CD4-positive, alpha-beta T cell treated with Interleukin-17A for 1 hour (primary cell): ENCODE measurements at regions not wholly inside any gene's neighbourhood (a gene's known extent, or its start where the extent isn't known, plus 50 kb on each side); places are given as distances from the start of the nearest gene placed in this dataset.

ENCODE experiments used
- DNase-seq: peaks from one replicate; pipeline ENCODE4 v3.0.0-alpha.2; 2020

DNA sequence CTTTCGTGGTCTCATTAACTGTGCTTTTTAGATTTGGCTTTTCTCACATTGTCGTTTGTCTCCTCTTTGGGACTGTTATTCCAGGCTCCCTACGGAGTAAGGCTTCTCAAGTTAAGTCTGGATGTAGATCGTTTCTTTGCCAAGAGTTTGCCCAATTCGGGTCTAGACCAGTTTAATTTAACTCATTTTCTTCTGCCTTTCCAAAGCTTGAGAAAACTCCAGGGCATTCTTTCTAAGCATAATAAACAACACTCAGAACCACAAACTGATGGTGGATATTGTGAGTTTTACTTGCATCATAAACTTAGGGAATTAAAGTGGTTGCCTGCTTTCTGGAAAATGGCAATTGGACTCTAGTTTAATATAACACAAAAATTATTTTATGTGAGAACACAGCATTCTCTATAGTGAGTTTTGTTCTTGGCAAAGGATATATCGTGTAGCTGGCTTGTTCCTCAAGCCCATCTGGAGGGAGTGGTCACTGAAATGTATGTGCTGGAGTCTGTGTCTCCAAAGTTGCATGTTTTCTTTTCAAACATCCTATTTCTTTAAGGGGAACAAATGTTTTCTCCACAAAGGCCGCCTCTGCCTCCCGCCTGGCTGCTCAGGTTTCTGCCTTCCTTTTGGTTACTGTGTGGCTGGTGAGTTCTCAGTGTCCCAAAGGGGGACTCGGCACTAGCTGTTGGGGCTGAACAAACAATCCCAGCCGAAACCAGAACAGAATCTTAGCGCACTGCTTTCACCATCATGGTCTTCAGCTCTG, 211.3 kb upstream of the FBN2 start:
- no peak for DNase-seq

DNA sequence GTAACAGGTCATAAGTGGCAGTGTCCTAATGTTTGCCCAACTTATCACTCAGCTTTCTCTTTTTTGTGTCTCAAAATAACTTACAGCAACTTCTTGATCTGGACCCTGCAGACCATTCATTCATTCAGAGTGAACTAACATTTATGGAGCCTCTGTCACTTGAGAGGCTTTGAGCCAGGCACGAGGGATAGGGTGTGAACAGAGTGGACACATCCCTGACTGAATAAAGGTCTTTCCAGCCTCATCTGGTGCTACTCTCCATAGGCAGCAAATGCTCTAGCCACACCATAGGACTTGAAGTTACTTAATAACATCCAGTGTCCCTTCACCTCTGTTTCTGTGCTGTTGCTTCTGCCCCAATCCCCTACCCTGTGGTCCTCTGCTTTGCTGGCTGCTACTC, 212.1 kb upstream of the FBN2 start:
- no peak for DNase-seq

DNA sequence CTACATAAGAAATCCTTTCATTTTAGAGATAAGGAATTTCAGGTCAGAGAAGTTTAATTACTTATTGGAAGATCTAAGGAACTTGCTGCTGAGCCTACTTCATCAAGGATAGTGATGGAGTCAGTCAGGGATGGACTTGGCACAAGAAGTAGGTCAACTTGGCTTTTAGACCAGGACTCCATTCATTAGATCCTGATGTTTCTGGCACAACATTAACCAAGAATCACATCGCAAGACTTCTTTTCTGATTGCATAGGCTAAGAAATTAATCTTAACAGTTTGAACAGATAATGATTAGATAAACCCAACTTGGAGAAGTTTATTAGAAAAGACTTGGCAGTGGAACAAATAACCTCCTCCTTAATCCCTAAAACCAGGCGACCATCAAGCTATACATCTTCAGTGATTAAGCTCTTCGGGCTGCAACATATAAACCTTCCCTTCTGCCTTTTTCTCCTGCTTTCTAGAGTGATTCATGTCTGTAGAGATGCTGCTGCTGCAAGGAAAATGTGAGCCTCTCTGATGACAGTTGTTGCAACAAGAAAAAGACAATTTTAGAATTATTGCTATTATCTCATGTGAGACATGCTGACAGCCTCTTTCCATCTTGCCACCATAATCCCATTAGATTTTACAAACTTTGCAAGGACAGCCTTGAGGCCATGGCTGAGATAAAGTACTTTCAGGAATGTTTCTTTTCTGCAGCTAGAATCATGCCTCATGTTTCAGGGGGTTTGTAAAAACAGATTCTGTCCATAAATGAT, 207.9 kb upstream of the SLC27A6 start:
- DNase-seq, result no peak

DNA sequence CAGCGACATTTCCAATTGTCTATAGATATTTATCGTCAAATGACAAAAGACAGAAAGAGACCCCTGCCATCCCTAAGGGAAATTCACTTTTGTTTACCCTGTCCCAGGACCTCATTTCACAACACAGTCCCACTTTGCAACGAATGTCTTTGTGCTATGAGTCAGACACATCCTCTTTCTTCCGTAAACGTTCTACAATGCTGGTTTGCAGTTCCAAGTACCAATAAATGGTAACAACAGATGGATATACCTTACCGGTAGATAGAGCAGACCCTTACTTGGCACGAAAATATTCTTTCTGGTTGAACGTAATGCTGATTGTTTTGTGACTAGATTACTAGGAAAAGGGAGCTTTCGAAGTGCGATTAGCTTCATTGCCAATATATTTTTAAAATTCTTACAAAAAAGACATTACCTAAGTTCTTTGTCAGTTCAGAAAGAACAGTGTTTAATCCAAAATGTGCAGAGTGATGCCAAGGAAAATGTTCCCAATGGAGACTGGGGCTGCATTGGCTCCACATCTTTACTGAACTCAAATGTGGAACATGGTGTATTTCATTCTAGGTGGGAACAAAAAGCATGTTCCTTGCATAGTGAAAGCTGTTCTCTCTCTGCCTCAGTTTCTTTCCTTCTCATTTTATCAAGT, 202.5 kb upstream of the SLC27A6 start:
- DNase-seq, result no peak

DNA sequence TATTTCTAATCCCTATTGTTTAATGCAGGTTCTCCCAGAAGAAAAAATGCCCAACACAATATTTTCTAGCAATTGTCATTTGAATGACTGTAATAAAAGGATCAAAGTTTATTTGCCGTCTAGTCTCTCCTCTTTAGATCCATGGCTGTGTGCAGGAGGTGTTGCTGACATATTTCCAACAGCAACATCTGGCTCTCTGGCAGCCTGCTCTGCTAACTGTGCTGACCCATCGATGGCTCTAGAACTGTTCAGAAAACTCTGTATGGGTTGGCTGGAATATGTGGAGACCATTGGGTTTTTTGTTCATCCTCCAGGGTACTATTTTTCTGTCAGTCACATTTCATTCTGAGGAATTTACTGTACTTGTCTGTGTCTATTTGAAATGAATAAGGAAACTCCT, 202.0 kb upstream of the SLC27A6 start:
- no peak for DNase-seq

DNA sequence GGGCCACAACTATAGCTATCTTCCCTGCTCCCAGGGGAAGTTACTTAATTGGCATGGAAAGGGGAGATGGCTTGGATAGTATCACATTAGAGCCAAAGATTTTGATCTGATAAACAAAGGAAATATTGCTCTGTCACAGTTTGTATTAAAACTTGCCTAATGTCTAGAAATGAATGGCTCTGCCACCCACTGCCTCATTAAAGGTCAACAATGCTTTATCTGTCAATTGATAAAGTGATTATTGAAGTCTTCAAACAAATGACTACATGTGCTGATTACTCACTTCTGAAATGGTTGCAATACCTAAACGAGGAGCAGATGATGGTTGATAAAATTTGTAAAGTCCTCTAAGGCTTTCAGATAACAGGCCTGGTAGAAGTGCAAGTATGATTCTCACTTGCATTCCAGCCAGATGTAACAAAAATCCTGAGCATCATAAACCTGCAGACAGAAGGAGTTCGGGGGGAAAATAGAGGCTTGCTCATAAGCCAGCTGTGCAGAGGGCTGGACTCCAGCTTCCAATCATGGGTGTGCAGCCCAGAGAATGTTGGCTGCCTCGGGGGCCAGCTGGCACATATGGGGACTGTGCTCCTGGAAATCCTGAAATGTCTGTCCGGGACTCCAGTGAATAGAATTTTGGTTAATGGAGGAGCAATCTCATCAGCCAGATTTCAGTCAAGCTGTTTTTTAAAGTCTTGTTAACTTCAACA, 200.5 kb upstream of the SLC27A6 start:
- DNase-seq, result no peak

DNA sequence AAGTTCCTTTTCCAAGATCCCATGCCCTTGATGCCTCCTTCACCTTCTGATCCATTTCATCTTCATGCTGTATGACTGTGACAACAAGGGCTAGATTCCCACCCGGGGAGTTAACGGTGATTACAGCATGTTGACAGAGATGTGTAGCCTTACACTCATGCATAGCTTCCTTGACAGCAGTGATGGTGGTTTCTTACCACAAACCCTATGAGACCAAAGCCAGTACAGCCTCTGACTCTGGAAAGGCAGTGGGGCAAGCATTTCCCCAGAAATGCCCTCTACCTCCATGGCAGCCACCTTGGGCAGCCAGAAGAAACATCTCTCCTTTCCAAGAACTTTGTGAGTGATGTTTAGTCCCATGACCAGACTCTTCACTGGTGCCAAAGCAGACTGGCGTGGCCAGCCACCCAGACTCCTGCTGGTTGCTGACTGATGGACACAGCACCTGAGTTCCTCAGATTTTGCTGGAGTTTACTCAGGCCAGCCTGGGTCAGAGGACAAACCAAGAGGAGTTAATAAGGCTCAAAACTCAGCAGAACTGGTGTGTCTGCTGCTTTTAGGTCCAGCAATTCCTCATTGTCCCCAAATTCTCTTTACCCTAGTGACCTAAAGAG, 199.7 kb upstream of the SLC27A6 start:
- no peak for DNase-seq

DNA sequence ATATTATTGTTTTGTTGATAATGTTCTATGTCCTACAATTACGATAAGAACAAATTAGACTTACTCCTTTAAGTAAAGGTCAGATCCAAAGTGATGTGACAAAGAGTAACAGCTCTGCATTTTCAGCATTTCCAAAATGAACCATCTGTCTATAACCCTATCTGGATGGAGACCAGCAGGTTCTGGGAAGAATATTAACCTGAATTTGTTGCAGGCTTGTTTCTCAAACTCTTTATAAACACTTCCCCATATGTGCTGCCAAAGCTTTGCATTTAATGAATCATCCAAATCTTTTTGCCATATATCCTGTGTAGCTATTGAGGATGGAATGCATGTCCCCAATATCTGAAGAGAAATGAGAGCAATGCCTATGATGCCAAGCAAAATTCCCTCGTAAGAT, 198.9 kb upstream of the SLC27A6 start:
- DNase-seq, result no peak

DNA sequence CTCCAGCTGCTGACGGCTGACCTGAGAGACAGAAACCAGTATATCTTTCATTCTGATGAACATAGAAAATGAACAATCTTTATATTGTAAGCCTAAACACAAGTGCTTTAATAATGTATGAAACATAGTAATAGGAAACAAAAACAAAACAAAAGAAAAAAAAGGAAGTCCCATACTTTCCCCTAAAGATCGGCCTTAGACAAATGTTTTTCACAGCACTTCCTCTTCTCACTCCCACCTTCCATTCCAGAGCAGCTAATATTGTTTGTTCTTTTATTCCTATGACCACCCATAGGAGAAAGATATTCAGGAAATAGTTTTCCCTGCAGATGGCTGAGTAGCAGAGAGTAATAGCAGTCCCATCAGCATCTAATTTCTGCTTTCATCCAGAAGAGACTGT, 194.4 kb upstream of the SLC27A6 start:
- no peak for DNase-seq

DNA sequence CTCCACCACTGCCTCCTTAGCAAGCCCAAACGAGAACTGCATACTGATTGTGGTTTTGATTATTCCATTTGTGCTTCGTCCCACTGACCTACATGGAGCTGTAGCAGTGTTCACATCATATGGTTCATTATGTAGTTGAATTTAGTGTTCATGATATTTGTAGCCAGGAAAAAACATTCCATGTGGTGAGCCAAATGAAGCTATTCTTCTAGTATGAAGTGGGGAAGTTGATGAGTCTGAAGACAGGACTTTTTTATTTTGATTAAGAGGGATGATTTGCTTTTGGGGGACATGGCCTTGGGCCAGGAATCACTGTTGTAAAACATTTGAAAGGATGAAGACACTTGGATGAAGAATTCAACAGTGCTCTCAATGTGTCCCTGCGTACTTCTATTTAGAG, 192.9 kb upstream of the SLC27A6 start:
- DNase-seq, result no peak

DNA sequence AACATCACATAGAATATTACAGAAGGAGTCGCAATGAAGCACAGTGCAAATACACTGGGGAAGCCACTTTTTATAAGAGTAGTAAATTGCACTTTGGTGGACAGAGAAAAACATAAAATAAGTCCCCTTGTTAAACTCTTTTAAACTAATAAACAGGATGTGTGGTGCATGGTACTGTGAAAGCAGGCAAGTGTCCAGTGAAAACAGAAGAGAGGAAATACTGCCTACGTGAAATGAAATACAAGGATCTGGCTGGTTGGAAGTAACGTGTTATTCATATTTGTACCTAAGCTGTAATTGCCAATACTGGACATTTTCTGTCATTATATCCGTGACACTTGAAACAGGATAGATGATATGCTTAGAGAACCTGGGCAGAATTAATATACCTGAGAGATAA, 191.9 kb upstream of the SLC27A6 start:
- no peak for DNase-seq

DNA sequence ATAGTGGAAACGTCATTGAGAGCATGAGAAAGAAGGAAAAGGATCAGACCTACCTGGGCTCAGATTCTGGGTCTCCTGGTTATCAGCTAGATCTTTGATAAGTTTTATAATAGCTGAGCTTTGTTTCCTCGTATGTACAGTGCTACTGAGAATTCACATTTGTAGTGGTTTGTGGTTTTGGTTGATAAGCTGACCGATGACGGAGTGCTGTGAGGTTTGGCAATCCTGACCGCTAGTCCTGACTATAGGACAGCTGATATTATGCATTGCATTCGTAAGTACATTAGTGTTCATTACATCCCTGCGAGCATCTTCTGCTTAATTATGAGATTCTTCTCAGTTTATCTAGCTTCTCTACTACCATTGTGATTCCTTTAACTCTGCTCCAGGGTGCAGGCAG, 190.7 kb upstream of the SLC27A6 start:
- no peak for DNase-seq

DNA sequence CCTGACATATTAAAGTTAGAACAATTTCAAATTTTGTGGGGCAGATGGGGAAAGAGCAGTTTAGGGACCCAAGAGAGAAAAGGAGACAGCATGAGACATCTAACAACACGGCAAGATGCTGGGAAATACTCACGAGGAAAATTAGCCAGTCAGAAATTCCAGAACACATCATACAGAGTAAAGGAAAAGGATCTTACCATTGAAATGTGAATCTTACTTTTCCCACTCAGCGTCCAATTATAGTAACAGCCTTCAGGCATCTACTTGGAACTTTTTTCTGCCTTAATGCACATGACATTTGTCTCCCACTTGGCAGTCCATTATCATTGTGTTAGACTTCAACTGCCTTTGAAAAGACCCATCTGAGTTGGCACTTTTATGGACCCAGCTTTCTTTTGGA, 189.7 kb upstream of the SLC27A6 start:
- DNase-seq, result no peak

DNA sequence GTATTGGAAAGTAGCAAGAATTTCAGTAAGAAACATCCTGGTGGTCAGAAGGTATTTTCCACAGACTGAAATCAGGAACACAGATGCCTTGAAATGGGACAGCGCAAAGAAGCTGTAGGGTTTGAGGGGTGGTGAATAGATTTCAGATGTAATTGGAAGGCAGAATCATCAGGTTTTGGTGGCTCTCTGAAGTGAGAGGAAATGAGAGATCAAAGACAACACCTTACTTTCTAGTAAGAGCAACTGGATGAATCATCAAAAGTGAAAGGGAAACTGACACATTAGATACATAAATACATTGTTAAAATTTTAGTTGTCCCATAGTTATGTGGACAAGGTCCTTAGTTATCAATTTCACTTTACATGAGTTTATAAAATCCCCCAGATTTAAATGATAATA, 188.2 kb upstream of the SLC27A6 start:
- DNase-seq, result peak; percentile 24

DNA sequence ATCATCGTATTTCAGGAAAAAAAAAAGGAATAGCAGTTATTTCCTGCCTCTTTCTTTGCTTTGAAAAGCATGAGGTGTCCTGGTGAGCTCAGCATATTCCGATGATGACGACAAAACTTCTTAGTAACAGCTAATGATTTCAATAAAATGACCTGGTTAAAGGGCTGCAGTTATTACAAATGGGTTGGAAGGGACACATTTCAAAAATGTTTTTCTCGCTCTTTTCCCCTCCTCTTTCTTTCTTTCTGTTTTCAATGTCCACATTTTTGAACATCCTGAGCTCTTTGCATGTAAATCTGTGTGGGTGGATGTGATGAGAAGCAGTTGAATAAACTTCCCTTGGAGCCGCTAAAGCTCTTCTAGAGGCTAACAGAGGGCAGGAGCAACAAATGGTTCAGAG, 186.8 kb upstream of the SLC27A6 start:
- no peak for DNase-seq

DNA sequence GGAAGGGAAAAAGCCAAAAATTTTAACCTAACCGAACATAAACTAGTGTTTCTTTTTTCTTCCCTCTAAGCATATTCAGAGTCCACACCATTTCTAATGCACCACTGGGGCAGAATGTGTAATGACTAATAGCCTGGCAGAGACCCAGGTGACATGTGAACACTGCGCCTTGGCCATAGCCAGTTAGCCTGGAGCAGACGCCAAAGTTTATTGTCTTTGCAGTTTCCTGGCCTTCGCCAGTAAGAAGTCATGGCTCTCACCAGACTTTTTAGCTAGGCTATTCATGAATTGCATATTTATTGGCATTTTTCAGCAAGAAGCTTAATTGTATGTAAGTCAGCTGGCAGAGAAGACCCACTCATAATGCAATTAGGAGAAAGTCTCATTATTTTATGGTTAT, 182.8 kb upstream of the SLC27A6 start:
- DNase-seq, result no peak

DNA sequence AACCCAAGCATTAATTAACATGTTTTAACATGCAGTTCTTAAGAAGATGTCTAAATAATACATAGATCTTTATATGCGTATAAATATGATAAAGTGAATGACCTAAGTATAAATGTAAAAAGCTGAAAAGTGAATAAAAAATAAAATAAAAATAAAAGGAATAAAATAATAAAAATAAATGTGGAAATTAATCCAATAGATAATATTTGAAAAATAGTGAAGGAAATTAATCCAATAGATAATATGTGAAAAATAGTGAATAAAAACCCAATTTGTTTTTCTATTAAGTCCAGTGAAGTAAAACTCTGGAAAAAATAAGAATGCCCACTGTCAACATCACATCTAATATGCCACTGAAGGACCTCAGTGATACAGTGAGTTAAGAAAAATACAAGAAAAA, 180.6 kb upstream of the SLC27A6 start:
- DNase-seq, result no peak

DNA sequence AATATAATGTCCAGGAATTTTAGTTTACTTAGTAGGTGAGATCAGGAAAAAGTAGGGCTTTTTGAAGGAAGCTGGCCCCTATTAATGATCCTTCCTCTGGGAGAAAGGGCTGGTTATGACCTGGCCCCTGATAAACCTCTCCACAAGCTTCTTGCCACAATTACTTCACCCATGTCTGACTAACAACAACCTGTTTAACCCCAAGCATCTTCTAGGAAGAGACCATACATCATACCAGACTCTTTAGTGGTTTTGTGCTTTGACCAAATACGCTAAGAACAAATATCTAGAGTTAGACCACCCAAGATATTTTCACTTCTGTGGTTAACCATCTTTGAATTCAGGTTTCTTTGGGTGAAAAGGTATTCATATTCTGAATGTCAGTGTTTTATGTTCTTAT, 174.0 kb upstream of the SLC27A6 start:
- DNase-seq, result no peak

DNA sequence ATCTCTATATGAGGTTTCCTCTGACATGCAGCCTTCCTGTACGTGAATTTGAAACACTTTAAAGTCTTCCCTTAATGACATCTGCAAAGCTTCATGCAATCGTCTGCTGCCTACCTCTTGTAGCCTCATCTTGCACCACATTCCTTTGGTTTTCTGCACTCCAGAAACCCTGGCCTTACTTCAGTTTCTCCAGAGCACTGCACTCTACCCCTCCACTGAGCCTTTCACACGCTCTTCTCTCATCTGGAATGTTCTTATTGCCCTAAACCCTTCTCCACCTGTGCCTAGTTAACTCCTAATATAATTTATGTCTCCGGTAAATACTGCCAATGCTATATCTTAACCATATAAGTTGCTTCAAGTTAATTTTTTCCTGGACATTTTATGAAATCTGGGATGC, 168.8 kb upstream of the SLC27A6 start:
- DNase-seq, result no peak

DNA sequence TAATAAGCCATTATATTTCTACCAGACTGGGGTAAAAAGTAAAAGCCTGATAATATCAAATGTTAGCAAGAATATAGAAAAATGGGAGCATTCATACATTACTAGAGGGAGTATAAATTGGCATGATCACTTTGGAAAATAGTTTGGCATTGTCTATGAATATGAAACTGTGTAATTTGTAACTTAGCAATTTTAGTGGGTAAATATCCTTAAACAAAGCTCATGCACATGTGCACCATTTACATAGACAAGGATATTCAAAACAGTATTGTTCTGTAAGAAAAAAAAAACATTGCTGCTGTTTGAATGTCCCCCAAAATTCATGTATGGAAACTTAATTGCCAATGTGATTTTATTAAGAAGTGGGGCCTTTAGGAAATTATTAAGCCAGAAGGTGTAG, 166.4 kb upstream of the SLC27A6 start:
- no peak for DNase-seq

DNA sequence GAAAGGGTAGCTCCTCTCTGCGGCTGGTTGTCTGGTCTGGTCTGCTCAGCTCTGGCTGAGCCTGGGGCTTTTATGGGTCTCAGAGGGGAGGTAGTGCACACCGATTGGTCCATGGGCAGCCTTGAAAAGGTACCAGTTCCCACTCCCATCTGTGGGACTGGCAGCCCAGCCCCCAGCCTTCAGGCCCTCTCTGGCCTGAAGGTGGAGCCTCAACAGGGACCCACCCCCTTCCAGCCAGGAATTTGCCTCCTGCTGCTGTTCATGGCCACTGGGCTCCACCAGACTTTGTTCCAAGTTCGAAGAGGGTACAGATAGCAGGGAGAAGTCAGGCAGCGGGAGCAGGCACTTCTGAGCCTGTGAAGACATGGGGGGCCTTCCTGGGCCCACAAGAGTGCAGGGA, 165.3 kb upstream of the SLC27A6 start:
- no peak for DNase-seq

DNA sequence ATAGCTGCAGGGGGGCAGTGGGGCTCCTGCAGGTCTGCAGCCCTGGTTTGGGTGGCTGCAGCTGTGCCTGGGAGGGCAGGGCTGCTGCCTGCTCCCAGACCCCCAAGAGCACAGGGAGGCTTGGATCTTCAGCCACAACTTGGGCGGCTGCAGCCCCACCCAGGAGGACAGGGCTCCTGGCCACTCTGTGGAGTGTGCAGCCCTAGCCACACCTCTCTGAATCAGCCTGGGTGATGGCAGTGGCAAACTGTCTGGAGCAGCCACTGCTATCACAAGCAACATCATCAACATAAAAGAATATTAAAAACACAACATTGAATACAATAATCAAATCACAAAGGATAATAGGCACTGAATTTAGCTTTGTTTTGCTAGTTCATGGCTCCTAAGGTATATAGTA, 164.9 kb upstream of the SLC27A6 start:
- no peak for DNase-seq
